GM12878 (cell line): ENCODE measurements at regions not wholly inside any gene's neighbourhood (a gene's known extent, or its start where the extent isn't known, plus 50 kb on each side); places are given as distances from the start of the nearest gene placed in this dataset.

Experiments used
- ATAC-seq: fragments of 200-7000 bp; cut with Tn5 transposase; 3 replicates; pipeline ENCODE4 v1.9.1; 2020; ENCODE audit warnings: mild to moderate bottlenecking, moderate library complexity
- BruUV-seq: library from RNA; stranded (reverse); fragments of 400-500 nt; replicated peaks from 2 replicates; lab custom pipeline; 2021; lab: Mats Ljungman, UMichigan
- CTCF ChIA-PET: fragments of 300-600 bp; sonication (Branson Sonifier 250); formaldehyde crosslinking; extraction: SDS; loops from one replicate; lab custom pipeline; 2021; ENCODE audit warnings: inconsistent platforms; lab: Yijun Ruan, JAX
- POLR2A ChIA-PET: fragments of 350-600 bp; formaldehyde crosslinking; extraction: SDS; loops from one replicate; lab custom pipeline; 2021; ENCODE audit warnings: inconsistent platforms; lab: Charles Lee
- RAD21 ChIA-PET: fragments of 300-600 bp; sonication (Branson Sonifier 250); formaldehyde crosslinking; loops from one replicate; lab custom pipeline; 2023; ENCODE audit warnings: antibody characterized with exemption; ENCODE audit not compliant: unreplicated experiment; lab: Charles Lee
- SMC1A ChIA-PET: fragments of 300-600 bp; sonication (Branson Sonifier 250); formaldehyde crosslinking; loops from one replicate; lab custom pipeline; 2023; ENCODE audit not compliant: unreplicated experiment, uncharacterized antibody; lab: Charles Lee
- DNase-seq: peaks from one replicate; pipeline ENCODE4 v3.0.0-alpha.2; 2011; ENCODE audit warnings: low read depth, low spot score
- FAIRE-seq: peaks from 3 replicates; lab custom pipeline; 2011; peaks lifted over from hg19 to GRCh38; lab: Jason Lieb, UNC
- H2AFZ ChIP-seq: 2 replicates; pipeline ENCODE4 v1.6.0; 2011; ENCODE audit warnings: low read depth, low read length, control low read depth; ENCODE audit not compliant: control insufficient read depth
- H3K27ac ChIP-seq: 2 replicates; pipeline ENCODE4 v1.5.1; 2011; ENCODE audit warnings: control low read depth; ENCODE audit not compliant: control insufficient read depth, insufficient read depth
- H3K27me3 ChIP-seq, 2 experiments: replicated peaks in 1 of 2; 2 replicates each; pipeline versions ENCODE4 v1.6.0 to v1.6.1; 2011; ENCODE audit warnings: low read length in 1 of 2; ENCODE audit not compliant: control insufficient read depth in 2 of 2, insufficient read depth in 2 of 2
- H3K36me3 ChIP-seq, 2 experiments: 2 replicates each; pipeline ENCODE4 v1.5.1; 2011; ENCODE audit warnings: low read length in 1 of 2; ENCODE audit not compliant: control insufficient read depth in 2 of 2, insufficient read depth in 2 of 2
- H3K4me1 ChIP-seq: 2 replicates; pipeline ENCODE4 v1.6.1; 2011; ENCODE audit warnings: mild to moderate bottlenecking, low read length, moderate library complexity, mixed read lengths; ENCODE audit not compliant: control insufficient read depth, insufficient read depth
- H3K4me2 ChIP-seq: 2 replicates; pipeline ENCODE4 v1.6.0; 2011; ENCODE audit warnings: control low read depth; ENCODE audit not compliant: control insufficient read depth, insufficient read depth
- H3K4me3 ChIP-seq: fragments of 200-600 bp; sonication (generic); 2 replicates; pipeline ENCODE4 v1.5.1; 2016
- H3K79me2 ChIP-seq: 2 replicates; pipeline ENCODE4 v1.6.0; 2011; ENCODE audit warnings: low read length; ENCODE audit not compliant: control insufficient read depth, insufficient read depth
- H3K9ac ChIP-seq: 2 replicates; pipeline ENCODE4 v1.8.0; 2011; ENCODE audit warnings: low read length, control low read depth, mixed read lengths; ENCODE audit not compliant: control insufficient read depth, insufficient read depth
- H3K9me3 ChIP-seq: replicated peaks from 3 replicates; pipeline ENCODE4 v1.5.1; 2011; ENCODE audit warnings: mild to moderate bottlenecking, low read length; ENCODE audit not compliant: control insufficient read depth, insufficient read depth
- H4K20me1 ChIP-seq: 2 replicates; pipeline ENCODE4 v1.6.0; 2011; ENCODE audit not compliant: control insufficient read depth, insufficient read depth
- ATF7 ChIP-seq: fragments of 450-650 bp; IDR thresholded peaks from 2 replicates; pipeline ENCODE4 v1.6.1; 2016; ENCODE audit warnings: low read depth, mild to moderate bottlenecking
- CHD1 ChIP-seq: IDR thresholded peaks from 2 replicates; pipeline ENCODE4 v1.6.1; 2012; ENCODE audit warnings: low read depth, low read length, improper control_type of control experiment
- CHD4 ChIP-seq: fragments of 200-600 bp; sonication (generic); IDR thresholded peaks from 2 replicates; pipeline ENCODE4 v1.6.1; 2016; ENCODE audit warnings: mild to moderate bottlenecking
- ESRRA ChIP-seq: IDR thresholded peaks from 2 replicates; pipeline ENCODE4 v1.6.1; 2012; ENCODE audit warnings: mild to moderate bottlenecking, low read length, improper control_type of control experiment
- KDM1A ChIP-seq: fragments of 200-600 bp; sonication (generic); IDR thresholded peaks from 2 replicates; pipeline ENCODE4 v1.6.1; 2016; ENCODE audit warnings: borderline replicate concordance
- MTA2 ChIP-seq: fragments of 450-650 bp; IDR thresholded peaks from 2 replicates; pipeline ENCODE4 v1.6.1; 2016; ENCODE audit warnings: low read depth, mild to moderate bottlenecking, moderate library complexity
- MXI1 ChIP-seq: fragments of 150-350 bp; IDR thresholded peaks from 2 replicates; pipeline ENCODE4 v1.6.1; 2011; ENCODE audit warnings: low read depth, mild to moderate bottlenecking, inconsistent platforms, low read length, improper control_type of control experiment
- NR2C2 ChIP-seq: IDR thresholded peaks from 2 replicates; pipeline ENCODE4 v1.6.1; 2011; ENCODE audit warnings: borderline replicate concordance, low read depth; ENCODE audit not compliant: control insufficient read depth, insufficient read length
- RUNX3 ChIP-seq: IDR thresholded peaks from 2 replicates; pipeline ENCODE4 v1.6.1; 2012; ENCODE audit warnings: low read length, inconsistent platforms
- STAT3 ChIP-seq: IDR thresholded peaks from 2 replicates; pipeline ENCODE4 v1.6.1; 2011; ENCODE audit warnings: low read depth, low read length, improper control_type of control experiment
- SUZ12 ChIP-seq: fragments of 200-600 bp; sonication (generic); IDR thresholded peaks from one replicate; pipeline ENCODE4 v1.6.1; 2018; ENCODE audit warnings: antibody characterized with exemption, mild to moderate bottlenecking; ENCODE audit not compliant: unreplicated experiment
- TAF1 ChIP-seq: IDR thresholded peaks from 2 replicates; pipeline ENCODE4 v1.6.1; 2011; ENCODE audit warnings: mild to moderate bottlenecking, low read depth, low read length, borderline replicate concordance
- ZNF207 ChIP-seq: fragments of 450-650 bp; IDR thresholded peaks from 2 replicates; pipeline ENCODE4 v1.6.1; 2014; ENCODE audit warnings: antibody characterized with exemption, mild to moderate bottlenecking, borderline replicate concordance
- ZNF384 ChIP-seq: IDR thresholded peaks from 2 replicates; pipeline ENCODE4 v1.6.1; 2012; ENCODE audit warnings: low read depth, mild to moderate bottlenecking, low read length, improper control_type of control experiment, borderline replicate concordance
- ZNF622 ChIP-seq: fragments of 450-650 bp; IDR thresholded peaks from 2 replicates; pipeline ENCODE4 v1.6.1; 2017; ENCODE audit warnings: mild to moderate bottlenecking, inconsistent platforms
- WGBS: methylation state at CpG from one replicate; pipeline ENCODE4 v1.1.6; 2016; ENCODE audit warnings: low lambda C conversion rate; ENCODE audit not compliant: insufficient replicate concordance, insufficient coverage; ENCODE audit errors: missing lambda C conversion rate; 5-methylcytosine and 5-hydroxymethylcytosine counted together
- in situ Hi-C: fragments of 300-500 bp; cut with MboI; formaldehyde crosslinking; loops from 9 replicates; pipeline ENCODE4 v1.14.3; 2018; ENCODE audit warnings: mixed read lengths
- intact Hi-C: fragments of 100-400 bp; cut with micrococcal nuclease; formaldehyde crosslinking; loops from one replicate; pipeline ENCODE4 v1.14.2; 2022; ENCODE audit not compliant: unreplicated experiment
- TF ChIP-seq, protein P1 (sequence below): fragments of 450-650 bp; IDR thresholded peaks from 2 replicates; pipeline ENCODE4 v1.6.1; 2017; ENCODE audit warnings: borderline replicate concordance
- TF ChIP-seq, protein P2 (sequence below): fragments of 450-650 bp; formaldehyde crosslinking; IDR thresholded peaks from 2 replicates; pipeline ENCODE4 v1.5.0; 2022; ENCODE audit warnings: mild to moderate bottlenecking, missing genetic modification characterization
- TF ChIP-seq, protein P3 (sequence below): fragments of 450-650 bp; IDR thresholded peaks from 2 replicates; pipeline ENCODE4 v1.6.1; 2017; ENCODE audit warnings: mild to moderate bottlenecking, moderate library complexity

DNA sequence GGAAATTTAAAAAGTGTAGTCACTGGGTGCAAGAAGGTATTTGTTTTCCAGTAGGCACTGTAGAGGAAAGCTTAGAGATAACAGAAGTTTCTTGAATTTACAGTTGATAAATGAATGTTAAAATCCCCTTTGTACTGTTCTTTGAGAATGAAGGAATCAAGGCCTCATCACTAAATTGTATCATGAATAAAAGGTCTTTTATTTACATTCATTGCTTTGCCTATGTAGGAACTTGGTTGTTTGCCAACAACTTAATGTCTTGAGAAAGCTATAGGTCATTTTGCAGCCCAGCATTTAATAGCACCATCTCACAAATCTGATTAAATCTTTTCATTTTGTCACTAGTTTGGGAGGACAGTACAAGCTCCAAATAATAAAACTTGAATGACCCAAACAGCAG is 213.9 kb upstream of the ITGA4 start (continued):
- TF ChIP-seq, protein P1, sequence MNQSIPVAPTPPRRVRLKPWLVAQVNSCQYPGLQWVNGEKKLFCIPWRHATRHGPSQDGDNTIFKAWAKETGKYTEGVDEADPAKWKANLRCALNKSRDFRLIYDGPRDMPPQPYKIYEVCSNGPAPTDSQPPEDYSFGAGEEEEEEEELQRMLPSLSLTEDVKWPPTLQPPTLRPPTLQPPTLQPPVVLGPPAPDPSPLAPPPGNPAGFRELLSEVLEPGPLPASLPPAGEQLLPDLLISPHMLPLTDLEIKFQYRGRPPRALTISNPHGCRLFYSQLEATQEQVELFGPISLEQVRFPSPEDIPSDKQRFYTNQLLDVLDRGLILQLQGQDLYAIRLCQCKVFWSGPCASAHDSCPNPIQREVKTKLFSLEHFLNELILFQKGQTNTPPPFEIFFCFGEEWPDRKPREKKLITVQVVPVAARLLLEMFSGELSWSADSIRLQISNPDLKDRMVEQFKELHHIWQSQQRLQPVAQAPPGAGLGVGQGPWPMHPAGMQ: no peak
- no peak for TF ChIP-seq TAF1
- TF ChIP-seq ESRRA: no peak
- TF ChIP-seq KDM1A: no peak
- TF ChIP-seq ZNF207: no peak
- TF ChIP-seq MTA2: no peak
- TF ChIP-seq RUNX3: no peak
- TF ChIP-seq CHD1: no peak
- no peak for TF ChIP-seq ZNF622

DNA sequence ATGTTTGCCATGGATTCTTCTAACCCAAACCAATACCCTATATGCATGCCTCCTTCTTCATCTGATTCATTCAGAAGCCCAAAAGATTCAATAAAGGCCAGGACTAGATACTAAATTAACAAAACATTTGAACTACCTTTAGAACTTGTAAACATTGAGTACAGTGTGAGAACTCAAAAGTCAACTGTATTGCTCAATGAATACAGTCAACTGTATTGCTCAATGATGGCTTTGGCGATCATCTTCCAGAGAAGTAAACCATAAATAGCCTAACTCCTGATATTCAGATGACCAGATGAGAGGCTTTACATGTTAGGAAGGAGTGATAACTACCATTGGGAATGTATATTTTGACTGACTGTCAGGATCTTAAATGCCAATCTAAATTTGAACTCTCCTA is 206.5 kb upstream of the ITGA4 start:
- DNase-seq: no peak
- no peak overlapping the region for H3K9ac ChIP-seq
- in situ Hi-C loops (no loop called here), intact Hi-C loops (no loop called here)
- TF ChIP-seq ATF7: no peak
- TF ChIP-seq NR2C2: no peak
- TF ChIP-seq STAT3: no peak
- TF ChIP-seq ZNF384: no peak
- TF ChIP-seq SUZ12: no peak
- TF ChIP-seq MXI1: no peak
- TF ChIP-seq, protein P2, sequence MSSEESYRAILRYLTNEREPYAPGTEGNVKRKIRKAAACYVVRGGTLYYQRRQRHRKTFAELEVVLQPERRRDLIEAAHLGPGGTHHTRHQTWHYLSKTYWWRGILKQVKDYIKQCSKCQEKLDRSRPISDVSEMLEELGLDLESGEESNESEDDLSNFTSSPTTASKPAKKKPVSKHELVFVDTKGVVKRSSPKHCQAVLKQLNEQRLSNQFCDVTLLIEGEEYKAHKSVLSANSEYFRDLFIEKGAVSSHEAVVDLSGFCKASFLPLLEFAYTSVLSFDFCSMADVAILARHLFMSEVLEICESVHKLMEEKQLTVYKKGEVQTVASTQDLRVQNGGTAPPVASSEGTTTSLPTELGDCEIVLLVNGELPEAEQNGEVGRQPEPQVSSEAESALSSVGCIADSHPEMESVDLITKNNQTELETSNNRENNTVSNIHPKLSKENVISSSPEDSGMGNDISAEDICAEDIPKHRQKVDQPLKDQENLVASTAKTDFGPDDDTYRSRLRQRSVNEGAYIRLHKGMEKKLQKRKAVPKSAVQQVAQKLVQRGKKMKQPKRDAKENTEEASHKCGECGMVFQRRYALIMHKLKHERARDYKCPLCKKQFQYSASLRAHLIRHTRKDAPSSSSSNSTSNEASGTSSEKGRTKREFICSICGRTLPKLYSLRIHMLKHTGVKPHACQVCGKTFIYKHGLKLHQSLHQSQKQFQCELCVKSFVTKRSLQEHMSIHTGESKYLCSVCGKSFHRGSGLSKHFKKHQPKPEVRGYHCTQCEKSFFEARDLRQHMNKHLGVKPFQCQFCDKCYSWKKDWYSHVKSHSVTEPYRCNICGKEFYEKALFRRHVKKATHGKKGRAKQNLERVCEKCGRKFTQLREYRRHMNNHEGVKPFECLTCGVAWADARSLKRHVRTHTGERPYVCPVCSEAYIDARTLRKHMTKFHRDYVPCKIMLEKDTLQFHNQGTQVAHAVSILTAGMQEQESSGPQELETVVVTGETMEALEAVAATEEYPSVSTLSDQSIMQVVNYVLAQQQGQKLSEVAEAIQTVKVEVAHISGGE (CRISPR knock-in tag): no peak
- TF ChIP-seq CHD4: no peak
- TF ChIP-seq, protein P3, sequence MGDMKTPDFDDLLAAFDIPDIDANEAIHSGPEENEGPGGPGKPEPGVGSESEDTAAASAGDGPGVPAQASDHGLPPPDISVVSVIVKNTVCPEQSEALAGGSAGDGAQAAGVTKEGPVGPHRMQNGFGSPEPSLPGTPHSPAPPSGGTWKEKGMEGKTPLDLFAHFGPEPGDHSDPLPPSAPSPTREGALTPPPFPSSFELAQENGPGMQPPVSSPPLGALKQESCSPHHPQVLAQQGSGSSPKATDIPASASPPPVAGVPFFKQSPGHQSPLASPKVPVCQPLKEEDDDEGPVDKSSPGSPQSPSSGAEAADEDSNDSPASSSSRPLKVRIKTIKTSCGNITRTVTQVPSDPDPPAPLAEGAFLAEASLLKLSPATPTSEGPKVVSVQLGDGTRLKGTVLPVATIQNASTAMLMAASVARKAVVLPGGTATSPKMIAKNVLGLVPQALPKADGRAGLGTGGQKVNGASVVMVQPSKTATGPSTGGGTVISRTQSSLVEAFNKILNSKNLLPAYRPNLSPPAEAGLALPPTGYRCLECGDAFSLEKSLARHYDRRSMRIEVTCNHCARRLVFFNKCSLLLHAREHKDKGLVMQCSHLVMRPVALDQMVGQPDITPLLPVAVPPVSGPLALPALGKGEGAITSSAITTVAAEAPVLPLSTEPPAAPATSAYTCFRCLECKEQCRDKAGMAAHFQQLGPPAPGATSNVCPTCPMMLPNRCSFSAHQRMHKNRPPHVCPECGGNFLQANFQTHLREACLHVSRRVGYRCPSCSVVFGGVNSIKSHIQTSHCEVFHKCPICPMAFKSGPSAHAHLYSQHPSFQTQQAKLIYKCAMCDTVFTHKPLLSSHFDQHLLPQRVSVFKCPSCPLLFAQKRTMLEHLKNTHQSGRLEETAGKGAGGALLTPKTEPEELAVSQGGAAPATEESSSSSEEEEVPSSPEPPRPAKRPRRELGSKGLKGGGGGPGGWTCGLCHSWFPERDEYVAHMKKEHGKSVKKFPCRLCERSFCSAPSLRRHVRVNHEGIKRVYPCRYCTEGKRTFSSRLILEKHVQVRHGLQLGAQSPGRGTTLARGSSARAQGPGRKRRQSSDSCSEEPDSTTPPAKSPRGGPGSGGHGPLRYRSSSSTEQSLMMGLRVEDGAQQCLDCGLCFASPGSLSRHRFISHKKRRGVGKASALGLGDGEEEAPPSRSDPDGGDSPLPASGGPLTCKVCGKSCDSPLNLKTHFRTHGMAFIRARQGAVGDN: no peak
- TF ChIP-seq, all 136 proteins: peak for 0
- ATAC-seq (no peak), FAIRE-seq (no peak)
- no peaks in the 10 kb centered on the region for H3K36me3 ChIP-seq
- no TSS peak for BruUV-seq
- H3K27me3 ChIP-seq: no peaks in the 10 kb centered on the region
- no peaks in the 10 kb centered on the region for H4K20me1 ChIP-seq
- peaks cover 9% of the 10 kb centered on the region for H3K4me1 ChIP-seq
- 94% methylated on average over 1 of the region's 1 CpG for WGBS
- POLR2A ChIA-PET: no interaction called here
- no peak overlapping the region for H2AFZ ChIP-seq
- SMC1A ChIA-PET: interaction anchor here (0.8 to 1.0 kb wide), 2 partner anchors 16 to 20 kb away, joined by 3 read pairs; no protein-coding TSS in a partner anchor
- CTCF ChIA-PET: interaction anchor here (1.2 kb wide), 1 partner anchor 52 kb away, joined by 4 read pairs; no protein-coding TSS in a partner anchor
- no peak overlapping the region for H3K27ac ChIP-seq
- H3K4me2 ChIP-seq: no peak overlapping the region
- H3K79me2 ChIP-seq: no peaks in the 10 kb centered on the region
- RAD21 ChIA-PET: no interaction called here
- no peak overlapping the region for H3K4me3 ChIP-seq
- H3K9me3 ChIP-seq: no peaks in the 10 kb centered on the region
